ENCODE measurements at regions not wholly inside any gene's neighbourhood (a gene's known extent, or its start where the extent isn't known, plus 50 kb on each side); places are given as distances from the start of the nearest gene placed in this dataset.

- TF ChIP-seq TAF1 (IDR thresholded peaks at IDR 0.05; ENCODE audit: borderline replicate concordance, insufficient read depth, low read length): no peak
- no peak for TF ChIP-seq POLR2AphosphoS5 (IDR thresholded peaks at IDR 0.05; ENCODE audit: low read depth, low read length)
- TF ChIP-seq SIN3A (IDR thresholded peaks at IDR 0.05; ENCODE audit: borderline replicate concordance, insufficient read depth, low read length): no peak
Measured at GRCh38 chr1:64357422-64357821, 112.5 kb upstream of the CACHD1 start.
